GM21447 (cell line): ENCODE measurements at regions not wholly inside any gene's neighbourhood (a gene's known extent, or its start where the extent isn't known, plus 50 kb on each side); places are given as distances from the start of the nearest gene placed in this dataset.
"Not testable (repeated sequence)": the region's sequence is repeated elsewhere in the genome, so short reads cannot be mapped to it uniquely, and the experiment has no call there.

Source experiments
- ATAC-seq: cut with Tn5 transposase; IDR thresholded peaks from one replicate; pipeline ENCODE4 v1.9.1; 2021; ENCODE audit not compliant: unreplicated experiment

DNA sequence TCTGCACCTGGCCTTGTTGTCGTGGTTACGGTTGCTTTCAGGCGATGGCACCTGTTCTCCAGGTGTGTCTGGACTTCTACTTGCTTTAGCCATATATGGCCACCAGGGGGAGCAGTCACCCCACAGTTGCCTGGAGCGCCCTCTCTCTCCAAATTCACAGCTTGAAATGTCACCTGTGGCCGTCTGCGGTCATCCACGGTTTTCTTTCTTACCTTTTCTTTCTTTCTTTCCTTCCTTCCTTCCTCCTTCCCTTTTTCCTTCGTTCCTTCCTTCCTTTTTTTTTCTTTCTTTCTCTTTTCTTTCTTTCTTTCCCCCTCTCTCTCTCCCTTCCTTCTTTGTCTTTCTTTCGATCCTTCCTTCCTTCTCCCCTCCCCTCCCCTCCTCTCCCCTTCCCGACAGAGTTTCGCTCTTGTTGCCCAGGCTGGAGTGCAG lies 150.5 kb upstream of the VKORC1L1 start:
- ATAC-seq = peak; percentile 73

DNA sequence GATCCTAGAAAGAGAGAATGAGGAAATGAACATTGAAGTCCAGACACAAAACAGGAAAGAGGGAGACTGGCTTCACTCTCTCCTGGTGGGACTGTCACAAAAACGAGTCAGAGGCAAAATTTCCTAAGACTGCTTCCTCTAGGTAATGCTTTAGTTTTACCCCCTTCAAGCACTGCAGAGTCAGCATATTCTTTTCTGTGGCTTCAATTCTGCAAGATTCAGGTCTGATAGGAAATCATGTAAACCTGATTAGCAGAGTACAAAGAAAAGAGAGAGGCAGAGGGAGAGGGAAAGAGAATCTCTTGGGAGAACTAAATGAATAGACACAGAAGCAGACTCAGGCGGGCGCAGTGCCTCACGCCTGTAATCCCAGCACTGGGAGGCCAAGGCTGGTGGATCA lies 145.7 kb upstream of the VKORC1L1 start:
- ATAC-seq = not testable (repeated sequence)

DNA sequence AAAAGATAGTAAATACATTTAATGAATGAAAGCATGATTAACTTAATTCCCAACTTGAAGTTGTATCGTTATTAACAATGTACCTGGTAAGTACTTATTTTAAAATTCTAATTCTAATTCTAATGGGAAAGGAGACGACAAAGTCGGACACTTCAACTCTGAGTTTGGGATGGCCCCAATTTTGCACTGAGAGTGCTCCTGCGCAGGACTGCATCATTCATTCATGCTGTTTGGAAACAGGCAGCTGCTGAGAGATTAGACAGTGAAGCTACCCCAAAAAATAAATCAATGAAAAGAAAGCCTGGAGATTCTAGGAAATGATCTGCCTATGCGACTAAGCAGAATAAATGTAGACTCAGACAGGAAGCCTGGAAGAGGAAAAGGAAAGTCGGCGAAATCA lies 141.7 kb upstream of the VKORC1L1 start:
- no peak for ATAC-seq

DNA sequence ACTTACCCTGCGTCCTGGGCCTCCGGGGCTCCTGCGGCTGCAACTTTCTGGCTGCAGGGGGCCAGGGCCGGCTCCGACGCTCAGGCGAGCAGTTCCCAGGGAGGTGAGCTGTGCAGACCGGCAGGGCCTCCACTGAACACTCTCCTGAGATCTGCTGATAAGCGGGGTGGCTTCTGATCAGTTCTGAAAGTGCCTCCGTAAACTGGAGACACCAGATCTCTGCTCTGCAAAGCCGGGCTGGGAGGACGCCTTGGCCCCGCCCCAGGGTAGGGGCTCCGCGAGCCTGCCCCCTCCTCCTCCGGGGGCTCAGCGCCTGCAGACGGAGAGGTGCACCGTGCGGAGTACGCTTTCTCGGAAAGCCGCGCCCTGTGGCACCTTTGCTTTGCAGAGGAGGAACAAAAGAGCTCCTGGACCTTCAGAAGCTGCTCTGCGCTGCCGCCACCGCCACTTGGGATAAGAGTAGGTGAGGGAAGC lies 141.3 kb upstream of the VKORC1L1 start:
- ATAC-seq = no peak

DNA sequence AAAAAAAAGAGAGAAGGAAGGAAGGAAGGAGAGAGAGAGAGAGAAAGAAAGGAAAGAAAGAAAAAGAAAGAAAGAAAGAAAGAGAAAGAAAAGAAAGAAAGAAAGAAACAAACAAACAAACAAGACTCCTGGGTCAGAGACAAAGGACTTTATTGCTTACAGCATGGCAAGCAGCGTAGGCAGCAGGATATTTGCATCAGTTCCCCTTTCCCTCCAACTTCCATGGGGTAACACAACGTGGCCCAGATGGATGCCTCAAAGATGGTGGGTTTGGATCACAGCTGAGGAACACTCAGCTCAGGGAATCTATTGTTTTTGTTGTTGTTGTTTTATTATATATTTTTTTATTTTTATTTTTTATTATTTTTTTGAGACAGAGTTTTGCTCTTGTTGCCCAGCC lies 128.5 kb upstream of the VKORC1L1 start:
- ATAC-seq = no peak

DNA sequence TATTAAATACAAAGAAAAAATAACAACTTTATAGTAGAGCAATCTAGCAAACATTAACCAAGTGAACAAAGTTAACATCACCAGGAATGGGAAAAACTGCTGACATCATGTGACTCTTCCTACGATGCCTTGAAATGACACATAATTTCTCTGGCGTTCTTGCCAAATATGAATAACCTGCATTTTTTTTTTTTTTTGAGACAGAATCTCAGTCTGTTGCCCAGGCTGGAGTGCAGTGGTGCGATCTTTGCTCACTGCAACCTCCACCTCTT lies 126.5 kb upstream of the VKORC1L1 start:
- no peak for ATAC-seq

DNA sequence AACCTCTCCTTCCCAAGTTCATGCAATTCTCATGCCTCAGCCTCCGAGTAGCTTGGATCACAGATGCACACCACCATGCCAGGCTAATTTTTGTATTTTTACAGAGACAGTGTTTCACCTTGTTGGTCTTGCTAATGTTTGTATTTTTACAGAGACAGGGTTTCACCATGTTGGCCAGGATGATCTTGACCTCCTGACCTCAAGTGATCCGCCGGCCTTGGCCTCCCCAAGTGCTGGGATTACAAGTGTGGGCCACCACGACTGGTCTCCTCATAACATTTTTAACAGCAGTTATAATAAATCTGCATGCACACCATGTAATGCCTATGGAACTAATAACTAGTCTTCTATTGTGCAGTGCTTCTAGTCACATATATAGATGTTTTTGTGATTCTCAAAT lies 123.8 kb upstream of the VKORC1L1 start:
- no peak for ATAC-seq

DNA sequence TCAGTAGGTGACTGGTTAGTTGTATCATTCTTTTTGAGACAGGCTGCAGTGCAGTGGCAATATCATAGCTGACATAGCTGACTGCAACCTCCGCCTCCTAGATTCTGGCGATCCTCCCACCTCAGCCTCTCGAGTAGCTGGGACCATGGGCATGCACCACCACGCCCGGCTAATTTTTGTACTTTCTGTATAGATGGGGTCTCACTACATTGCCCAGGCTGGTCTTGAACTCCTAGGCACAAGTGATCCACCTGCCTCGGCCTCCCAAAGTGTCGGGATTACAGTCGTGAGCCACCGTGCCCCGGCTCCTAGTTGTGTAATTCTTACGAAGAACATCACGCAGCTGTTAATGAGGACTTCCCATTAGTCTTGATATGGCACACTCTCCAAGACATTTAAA lies 123.4 kb upstream of the VKORC1L1 start:
- ATAC-seq = no peak

DNA sequence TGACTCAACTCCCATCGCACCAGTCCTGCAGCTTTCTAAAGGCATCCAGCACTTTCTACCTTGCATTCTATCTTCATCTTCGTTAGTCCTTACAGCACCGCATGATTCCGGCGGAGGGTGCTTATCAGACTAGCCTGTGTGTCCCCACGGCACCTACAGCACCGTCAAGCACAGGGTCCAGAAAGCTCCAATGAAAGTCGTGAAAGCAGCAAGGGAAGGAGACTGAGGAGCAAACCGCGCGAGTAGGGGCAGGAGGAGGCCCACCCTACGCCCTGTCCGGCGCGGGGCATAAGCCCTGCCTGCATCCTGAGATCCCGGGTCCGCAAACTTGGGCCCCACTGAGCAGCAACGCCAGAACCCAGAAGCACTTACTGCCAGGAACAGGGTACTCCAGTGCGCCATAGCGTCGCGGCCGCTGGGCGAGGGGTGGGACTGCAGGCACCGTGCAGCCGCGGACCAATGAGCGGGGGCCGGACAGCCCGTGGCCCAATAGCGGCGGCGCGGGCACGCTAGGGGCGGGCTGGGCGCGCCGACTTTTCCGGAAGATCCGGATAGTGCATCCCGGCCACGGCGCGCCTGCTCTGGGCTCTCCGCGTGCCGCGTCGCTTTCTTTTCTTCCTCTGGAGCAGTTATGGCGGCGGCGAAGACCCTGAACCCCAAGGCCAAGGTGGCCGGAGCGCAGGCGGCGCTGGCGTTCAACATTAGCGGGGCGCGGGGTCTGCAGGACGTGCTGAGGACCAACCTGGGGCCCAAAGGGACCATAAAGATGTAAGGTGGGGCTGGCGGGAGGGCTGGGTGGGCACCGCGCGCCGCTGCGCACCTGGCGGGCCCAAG lies 122.1 kb upstream of the VKORC1L1 start:
- ATAC-seq = peak; percentile 97

DNA sequence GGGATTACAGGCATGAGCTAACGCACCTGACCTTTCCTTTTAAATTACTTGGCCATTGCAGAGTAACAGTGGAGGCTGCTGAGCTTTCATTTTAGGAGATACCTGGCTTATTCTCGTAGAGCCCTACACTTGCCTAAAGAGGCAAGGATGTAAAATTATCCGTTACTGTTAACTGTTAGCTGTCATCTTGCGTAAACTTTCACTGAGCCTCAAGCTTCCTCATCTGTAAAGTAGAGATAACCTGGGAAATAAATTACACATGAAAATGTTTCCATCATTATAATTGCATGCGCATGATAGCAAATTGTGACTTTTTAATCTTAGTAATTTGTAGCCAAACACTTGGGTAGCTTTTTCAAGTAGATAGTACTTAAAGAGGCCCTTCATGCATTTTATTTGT lies 118.8 kb upstream of the VKORC1L1 start:
- ATAC-seq = not testable (repeated sequence)

DNA sequence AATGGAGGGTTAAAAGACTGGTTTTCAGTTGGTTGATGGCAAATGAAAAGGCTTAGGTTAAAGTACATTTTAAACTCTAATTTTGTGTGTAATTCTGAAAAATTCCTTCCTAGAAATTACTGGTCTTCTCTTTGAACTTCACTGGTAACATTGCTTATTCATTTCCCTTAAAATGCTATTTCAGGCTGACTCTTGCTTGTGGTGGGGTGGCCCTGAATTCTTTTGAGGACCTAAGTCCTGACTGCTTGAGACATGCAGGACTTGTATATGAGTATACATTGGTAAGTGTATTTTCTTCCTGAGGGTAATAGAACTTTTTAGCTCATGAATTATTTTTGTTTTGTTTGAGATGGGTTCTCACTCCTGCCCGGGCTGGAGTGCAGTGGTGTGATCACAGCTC lies 113.9 kb upstream of the VKORC1L1 start:
- ATAC-seq = not testable (repeated sequence)

DNA sequence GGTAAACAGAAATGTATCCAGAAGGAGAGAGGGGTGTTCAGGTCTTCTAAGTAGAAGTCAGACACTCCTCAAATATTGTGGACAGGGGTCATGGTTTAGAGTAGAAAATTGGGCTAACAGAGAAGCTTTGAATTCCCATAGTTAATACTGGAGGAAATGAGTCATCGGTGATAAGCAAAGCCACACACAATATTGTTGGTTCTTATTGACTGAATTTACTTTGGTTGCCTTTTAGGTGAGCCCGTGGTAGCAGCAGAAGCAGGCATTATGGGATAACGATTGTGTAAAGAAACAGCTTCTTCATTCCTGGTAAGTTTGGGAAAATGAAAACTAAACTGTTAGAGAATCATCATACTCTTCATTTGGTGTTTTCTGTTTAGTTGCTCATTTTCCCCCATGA lies 110.2 kb upstream of the VKORC1L1 start:
- not testable (repeated sequence) for ATAC-seq

DNA sequence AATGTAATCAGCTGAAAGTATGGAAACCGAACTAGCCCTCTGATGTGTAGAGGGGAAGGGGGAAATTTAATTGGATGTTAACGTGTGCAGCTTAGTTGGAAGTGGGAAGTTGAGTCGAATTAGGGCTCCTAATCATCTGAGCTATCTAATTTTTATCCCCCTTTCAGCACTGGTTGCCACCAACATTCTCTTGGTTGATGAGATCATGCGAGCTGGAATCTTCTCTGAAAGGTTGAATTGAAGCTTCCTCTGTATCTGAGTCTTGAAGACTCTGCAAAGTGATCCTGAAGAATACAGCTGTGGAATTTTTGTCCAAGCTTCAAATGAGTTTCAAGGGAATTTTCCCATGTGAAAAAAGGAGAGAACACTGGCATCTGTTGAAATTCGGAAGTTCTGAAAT lies 109.8 kb upstream of the VKORC1L1 start:
- not testable (repeated sequence) for ATAC-seq

DNA sequence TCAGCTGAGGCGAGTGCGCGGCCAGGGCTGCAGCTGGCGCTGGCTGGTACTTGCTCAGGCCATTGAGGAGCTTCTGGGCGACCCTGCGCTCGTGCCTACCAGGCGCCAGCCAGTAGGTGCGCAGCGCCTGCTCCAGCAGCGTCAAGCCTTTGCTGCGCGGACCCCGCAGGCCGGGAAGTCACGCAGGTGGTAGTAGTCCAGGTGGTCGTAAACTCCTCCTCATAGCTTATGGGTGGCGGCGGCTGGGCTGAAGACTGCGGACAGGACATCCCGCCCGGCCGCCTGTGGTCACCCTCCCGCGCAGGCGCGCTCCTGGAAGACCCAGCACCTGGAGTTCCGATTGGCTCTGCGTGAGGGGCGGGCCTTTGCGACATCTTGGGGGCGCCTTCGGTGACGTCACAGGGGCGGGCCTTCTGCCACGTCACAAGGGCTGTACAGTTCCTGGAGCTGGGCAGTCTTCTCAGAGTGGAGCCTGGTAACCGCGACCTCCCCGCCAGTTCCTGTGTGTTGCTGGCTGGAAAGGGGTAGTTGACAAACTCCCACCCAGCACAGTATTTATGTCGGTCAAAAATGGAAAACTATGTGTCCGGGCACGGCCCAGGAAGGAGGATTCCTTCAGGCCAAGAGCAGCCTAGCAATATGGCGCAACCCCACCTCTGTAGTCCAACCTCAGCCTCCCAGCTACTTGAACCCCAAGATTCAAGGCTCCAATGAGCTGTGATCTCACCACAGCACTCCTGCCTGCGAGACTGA lies 102.2 kb upstream of the VKORC1L1 start:
- ATAC-seq = peak; percentile 98

DNA sequence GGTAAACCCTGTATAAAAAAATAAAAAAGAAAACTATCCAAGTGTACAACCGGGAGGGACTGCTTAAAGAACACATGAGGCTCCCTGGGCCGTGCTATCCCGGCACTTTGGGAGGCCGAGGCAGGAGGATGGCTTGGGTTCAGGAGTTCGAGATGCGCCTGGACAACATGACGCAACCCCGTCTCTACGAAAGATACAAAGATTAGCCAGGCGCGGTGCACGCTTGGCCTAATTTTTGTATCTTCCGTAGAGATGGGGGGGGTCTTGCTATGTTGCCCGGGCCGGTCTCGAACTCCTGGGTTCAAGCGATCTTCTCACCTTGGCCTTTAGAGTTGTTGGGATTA lies 101.7 kb upstream of the VKORC1L1 start:
- ATAC-seq = not testable (repeated sequence)

DNA sequence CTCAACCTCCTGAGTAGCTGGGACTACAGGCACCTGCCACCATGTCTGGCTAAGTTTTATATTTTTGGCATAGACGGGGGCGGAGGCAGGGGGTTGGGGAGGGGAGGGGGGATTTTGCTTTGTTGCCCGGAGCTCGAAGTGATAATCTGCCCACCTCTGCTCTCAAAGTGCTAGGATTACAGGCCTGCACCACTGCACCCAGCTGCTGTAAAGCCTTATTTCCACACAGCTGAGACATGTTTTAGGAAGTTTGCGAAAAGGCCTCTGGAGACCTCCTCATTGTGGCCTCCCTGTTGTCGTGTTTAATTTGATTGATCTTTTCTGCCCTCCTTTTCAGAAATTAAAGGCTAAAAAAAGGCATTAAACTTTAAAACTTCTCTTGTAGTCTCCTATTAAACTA lies 96.2 kb upstream of the VKORC1L1 start:
- ATAC-seq = not testable (repeated sequence)

DNA sequence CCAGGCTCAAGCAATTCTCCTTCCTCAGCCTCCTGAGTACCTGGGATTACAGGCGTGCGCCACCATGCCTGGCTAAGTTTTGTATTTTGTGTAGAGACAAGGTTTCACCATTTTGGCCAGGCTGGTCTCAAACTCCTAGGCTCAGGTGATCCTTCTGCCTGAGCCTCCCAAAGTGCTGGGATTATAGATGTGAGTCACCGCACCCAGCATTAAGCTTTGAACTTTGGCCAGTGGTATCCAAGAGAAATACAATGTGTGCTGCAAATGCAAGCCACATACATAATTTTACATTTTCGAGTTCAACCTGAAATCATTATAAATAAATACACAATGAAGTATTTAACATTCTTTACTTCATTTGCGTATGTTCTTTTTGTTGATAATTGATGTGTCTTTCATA lies 82.9 kb upstream of the VKORC1L1 start:
- ATAC-seq = not testable (repeated sequence)

DNA sequence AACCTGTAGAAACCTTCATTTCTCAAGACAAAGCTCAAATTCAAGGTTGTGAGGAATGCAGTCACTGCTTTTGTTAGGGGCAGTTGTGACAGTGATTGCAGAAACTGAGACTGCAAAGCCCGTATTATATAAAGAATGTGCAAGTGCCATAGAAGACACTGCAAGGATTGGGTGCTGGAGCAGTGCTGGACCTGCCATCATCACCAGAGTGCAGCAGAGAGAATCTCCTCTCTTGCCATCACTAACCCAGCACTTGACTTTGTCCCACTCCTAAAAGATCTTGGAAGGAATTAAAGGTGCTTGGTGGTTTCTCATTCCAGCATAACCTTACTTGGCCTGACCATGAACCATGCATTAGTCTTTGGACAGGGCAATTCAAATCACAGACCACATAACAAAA lies 81.1 kb upstream of the VKORC1L1 start:
- ATAC-seq = not testable (repeated sequence)

DNA sequence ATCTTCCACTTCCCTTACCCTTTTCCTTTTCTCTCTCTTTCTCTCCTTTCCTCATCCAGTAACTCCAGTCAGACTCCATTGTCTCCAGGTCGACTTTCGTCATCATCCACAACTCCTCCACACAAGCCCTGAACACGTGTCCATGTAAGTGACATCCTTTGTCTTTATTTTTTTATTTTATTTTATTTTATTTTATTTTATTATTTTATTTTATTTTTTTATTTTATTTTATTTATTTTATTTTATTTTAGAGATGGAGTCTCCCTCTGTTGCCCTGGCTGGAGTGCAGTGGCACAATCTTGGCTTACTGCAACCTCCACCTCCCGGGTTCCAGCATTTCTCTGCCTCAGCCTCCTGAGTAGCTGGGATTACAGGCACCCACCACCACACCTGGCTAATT lies 80.1 kb upstream of the VKORC1L1 start:
- ATAC-seq = not testable (repeated sequence)

DNA sequence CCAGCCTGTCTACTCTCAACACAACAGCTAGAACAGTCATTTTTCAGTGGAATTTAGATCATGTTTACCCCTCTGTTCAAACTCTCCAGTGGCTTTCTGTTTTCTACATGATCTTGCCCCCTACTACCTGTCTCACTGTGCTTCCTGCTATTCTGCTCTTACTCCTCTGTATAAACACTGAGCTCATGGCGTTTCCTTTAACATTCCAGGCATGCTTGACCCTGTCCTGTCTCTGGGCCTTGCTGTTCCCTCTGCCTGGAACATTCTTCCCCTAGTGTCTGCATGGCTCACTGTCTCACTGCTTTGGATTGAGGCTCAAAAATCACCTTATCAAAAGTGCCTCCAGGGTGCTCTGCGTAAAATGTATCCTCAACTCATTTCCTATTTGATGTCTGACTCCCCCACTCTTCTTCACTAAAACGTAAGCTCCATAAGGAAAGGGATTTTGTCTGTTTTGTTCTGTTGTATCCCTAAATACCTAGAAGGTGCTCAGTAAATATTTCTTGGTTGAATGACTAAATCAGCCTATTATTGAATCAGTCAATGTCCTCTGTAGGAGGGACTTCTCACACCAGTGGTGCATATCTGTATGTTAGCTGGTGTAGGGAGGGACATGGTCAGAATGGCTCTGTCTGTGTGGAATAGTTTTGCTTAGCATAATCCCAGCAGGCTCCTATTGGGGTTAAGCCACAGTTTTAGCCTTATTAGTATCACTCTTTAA lies 78.0 kb upstream of the VKORC1L1 start:
- ATAC-seq = not testable (repeated sequence)

DNA sequence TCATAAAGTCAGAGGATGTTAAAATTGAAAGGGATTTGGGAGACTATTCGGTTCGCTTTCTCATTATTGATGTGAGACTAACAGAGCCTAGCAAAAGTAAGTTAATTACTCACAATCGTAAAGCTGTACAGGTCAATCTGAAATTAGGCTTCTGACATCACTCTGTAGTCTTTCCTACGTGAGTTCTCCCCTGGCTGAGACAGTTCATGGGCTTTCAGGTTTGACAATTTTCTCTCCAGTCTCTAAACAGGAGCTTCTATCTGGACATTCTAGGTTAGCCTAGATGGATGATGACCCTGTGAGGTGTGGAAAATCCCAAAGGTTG lies 77.5 kb upstream of the VKORC1L1 start:
- not testable (repeated sequence) for ATAC-seq

DNA sequence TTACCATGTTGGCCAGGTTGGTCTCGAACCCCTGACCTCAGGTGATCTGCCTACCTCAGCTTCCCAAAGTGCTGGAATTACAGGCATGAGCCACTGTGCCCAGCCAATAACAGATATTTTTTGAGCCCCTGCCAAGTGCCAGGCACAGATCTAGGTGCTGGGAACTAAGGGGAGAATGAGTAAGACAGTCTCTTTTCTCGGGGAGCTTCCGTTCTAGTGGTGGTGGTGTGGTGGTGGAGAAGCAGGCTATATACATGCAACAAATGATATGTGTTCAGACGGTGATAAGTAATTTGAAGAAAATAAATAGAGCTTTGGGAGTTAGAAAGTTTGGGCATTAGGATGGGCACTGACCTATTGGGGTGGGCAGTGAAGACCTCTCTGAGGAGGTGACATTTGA lies 76.7 kb upstream of the VKORC1L1 start:
- no peak for ATAC-seq
